Natural killer cell (primary cell): ENCODE measurements at regions not wholly inside any gene's neighbourhood (a gene's known extent, or its start where the extent isn't known, plus 50 kb on each side); places are given as distances from the start of the nearest gene placed in this dataset.
A peak's percentile ranks its signal among the peaks of the same experiment; 100 is the strongest.

Experiments
- ATAC-seq, 3 donors: fragments of 150-1000 bp in 2 of 3; fragments of 200-7000 bp in 1 of 3; cut with Tn5 transposase; 1 replicate in 1 of 3; 2 replicates in 2 of 3; pipeline ENCODE4 v1.10.0; 2021; ENCODE audit warnings: mild to moderate bottlenecking in 2 of 3, moderate library complexity in 2 of 3
- DNase-seq, 2 donors: peaks; one replicate each; pipeline versions ENCODE4 v3.0.0 to v3.0.0-alpha.2; 2013 to 2021; ENCODE audit warnings: mixed read lengths in 1 of 2
- H3K27ac ChIP-seq: one replicate; pipeline ENCODE4 v1.5.1; 2013; ENCODE audit warnings: mild to moderate bottlenecking, low read length
- H3K27me3 ChIP-seq: one replicate; pipeline ENCODE4 v1.6.1; 2013; ENCODE audit warnings: low read length; ENCODE audit not compliant: control insufficient read depth, insufficient read depth
- H3K36me3 ChIP-seq: one replicate; pipeline ENCODE4 v1.6.1; 2013; ENCODE audit warnings: low read length; ENCODE audit not compliant: control insufficient read depth, insufficient read depth
- H3K4me1 ChIP-seq: one replicate; pipeline ENCODE4 v1.6.1; 2013; ENCODE audit warnings: low read length; ENCODE audit not compliant: control insufficient read depth, insufficient read depth
- H3K4me3 ChIP-seq: one replicate; pipeline ENCODE4 v1.5.1; 2013; ENCODE audit warnings: low read length
- H3K9me3 ChIP-seq: one replicate; pipeline ENCODE4 v1.6.1; 2013; ENCODE audit warnings: low read length; ENCODE audit not compliant: control insufficient read depth, insufficient read depth
- H3K27ac Mint-ChIP-seq, 2 donors: one replicate each; pipeline ENCODE4 v1.8.0; 2022; ENCODE audit warnings: mild to moderate bottlenecking in 2 of 2, mixed read lengths in 2 of 2, moderate library complexity in 1 of 2
- H3K27me3 Mint-ChIP-seq, 2 donors: one replicate each; pipeline ENCODE4 v1.8.0; 2022; ENCODE audit warnings: low read depth in 2 of 2, mixed read lengths in 2 of 2
- H3K36me3 Mint-ChIP-seq: one replicate; pipeline ENCODE4 v1.8.0; 2022; ENCODE audit warnings: mixed read lengths
- H3K4me1 Mint-ChIP-seq, 2 donors: one replicate each; pipeline ENCODE4 v1.8.0; 2022; ENCODE audit warnings: mixed read lengths in 2 of 2
- H3K4me3 Mint-ChIP-seq: one replicate; pipeline ENCODE4 v1.8.0; 2022; ENCODE audit warnings: mild to moderate bottlenecking, moderate library complexity, mixed read lengths
- H3K9me3 Mint-ChIP-seq, 2 donors: one replicate each; pipeline ENCODE4 v1.8.0; 2022; ENCODE audit warnings: mixed read lengths in 2 of 2
- WGBS: methylation state at CpG from one replicate; pipeline ENCODE4 v1.1.7; 2013; ENCODE audit warnings: missing lambda C conversion rate; ENCODE audit not compliant: insufficient coverage; 5-methylcytosine and 5-hydroxymethylcytosine counted together
- intact Hi-C: fragments of 100-400 bp; cut with micrococcal nuclease; formaldehyde crosslinking; loops from one replicate; pipeline ENCODE4 v1.14.2; 2022
- TF ChIP-seq, protein P1 (sequence below): fragments of 200-600 bp; IDR thresholded peaks from one replicate; pipeline ENCODE4 v1.8.0; 2022; ENCODE audit warnings: antibody characterized with exemption

DNA sequence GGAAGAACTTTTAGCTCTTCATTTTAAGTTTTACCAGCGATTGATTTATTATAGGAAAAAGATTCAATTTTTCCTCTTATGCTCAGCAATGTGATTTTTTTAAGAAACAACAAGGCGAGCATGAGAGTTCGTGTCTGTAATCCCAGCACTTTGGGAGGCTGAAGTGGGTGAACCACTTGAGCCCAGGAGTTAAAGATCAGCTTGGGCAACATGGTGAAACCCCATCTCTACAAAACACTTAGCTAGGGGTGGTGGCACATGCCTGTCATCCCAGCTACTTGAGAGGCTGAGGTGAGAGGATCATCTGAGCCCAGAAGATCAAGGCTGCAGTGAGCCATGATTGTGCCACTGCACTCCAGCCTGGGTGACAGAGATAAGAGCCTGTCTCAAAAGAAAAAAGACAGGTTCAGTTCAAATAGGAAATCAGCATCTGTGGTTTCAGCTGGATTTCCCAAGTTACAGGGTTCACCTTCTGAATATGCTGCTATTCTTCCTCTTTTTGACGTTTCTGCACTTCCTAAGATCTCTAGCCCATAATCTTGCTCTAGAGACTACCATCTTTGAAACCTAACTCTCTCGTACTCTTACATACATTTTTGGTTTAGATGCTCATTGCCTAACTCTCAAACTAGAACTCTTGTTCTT is 274.7 kb downstream of the SEC23A start:
- Mint-ChIP-seq H3K4me3 (no peak overlapping the region), H3K36me3 (no peaks in the 10 kb centered on the region), H3K27me3 (no peaks in the 10 kb centered on the region), H3K4me1 (no peaks in the 10 kb centered on the region), H3K27ac (no peak overlapping the region), H3K9me3 (peaks cover 2 to 5% of the 10 kb centered on the region in 2 donors)
- Histone ChIP-seq H3K36me3 (no peaks in the 10 kb centered on the region), H3K4me3 (no peak overlapping the region), H3K9me3 (no peaks in the 10 kb centered on the region), H3K27ac (no peak overlapping the region), H3K4me1 (no peaks in the 10 kb centered on the region), H3K27me3 (no peaks in the 10 kb centered on the region)
- ATAC-seq (peak in 1 of 3 donors; percentile 50), DNase-seq (no peak)
- TF ChIP-seq, protein P1, sequence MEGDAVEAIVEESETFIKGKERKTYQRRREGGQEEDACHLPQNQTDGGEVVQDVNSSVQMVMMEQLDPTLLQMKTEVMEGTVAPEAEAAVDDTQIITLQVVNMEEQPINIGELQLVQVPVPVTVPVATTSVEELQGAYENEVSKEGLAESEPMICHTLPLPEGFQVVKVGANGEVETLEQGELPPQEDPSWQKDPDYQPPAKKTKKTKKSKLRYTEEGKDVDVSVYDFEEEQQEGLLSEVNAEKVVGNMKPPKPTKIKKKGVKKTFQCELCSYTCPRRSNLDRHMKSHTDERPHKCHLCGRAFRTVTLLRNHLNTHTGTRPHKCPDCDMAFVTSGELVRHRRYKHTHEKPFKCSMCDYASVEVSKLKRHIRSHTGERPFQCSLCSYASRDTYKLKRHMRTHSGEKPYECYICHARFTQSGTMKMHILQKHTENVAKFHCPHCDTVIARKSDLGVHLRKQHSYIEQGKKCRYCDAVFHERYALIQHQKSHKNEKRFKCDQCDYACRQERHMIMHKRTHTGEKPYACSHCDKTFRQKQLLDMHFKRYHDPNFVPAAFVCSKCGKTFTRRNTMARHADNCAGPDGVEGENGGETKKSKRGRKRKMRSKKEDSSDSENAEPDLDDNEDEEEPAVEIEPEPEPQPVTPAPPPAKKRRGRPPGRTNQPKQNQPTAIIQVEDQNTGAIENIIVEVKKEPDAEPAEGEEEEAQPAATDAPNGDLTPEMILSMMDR = no peak
- 53% methylated on average over 5 of the region's 5 CpGs for WGBS
- intact Hi-C loops = no loop called here

DNA sequence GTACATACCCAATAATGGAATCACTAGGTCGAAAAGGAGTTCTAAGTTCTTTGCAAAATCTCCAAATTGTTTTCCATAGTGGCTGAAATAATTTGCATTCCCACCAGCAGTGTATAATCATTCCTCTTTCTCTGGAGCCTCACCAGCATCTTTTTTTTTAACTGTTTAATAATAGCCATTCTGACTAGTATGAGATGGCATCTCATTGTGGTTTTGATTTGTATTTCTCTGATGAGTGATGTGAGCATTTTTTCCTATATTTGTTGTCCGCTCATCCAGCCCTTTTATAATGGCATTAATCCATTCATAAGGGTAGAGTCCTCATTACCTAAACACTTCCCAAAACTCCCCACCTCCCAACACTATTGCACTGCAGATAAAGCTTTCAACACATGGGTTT is 278.3 kb downstream of the SEC23A start:
- DNase-seq (no peak), ATAC-seq (no peak)
- Mint-ChIP-seq H3K4me1 (no peaks in the 10 kb centered on the region), H3K27ac (no peak overlapping the region), H3K27me3 (no peaks in the 10 kb centered on the region), H3K4me3 (no peak overlapping the region), H3K9me3 (peaks cover 2 to 9% of the 10 kb centered on the region in 2 donors), H3K36me3 (no peaks in the 10 kb centered on the region)
- H3K27ac ChIP-seq = no peak overlapping the region
- no peaks in the 10 kb centered on the region for H3K36me3 ChIP-seq
- H3K4me1 ChIP-seq = no peaks in the 10 kb centered on the region
- TF ChIP-seq, protein P1 = no peak
- no peaks in the 10 kb centered on the region for H3K9me3 ChIP-seq
- no peaks in the 10 kb centered on the region for H3K27me3 ChIP-seq
- intact Hi-C loops = no loop called here
- H3K4me3 ChIP-seq = no peak overlapping the region
- WGBS = 67% methylated on average over 1 of the region's 2 CpGs

DNA sequence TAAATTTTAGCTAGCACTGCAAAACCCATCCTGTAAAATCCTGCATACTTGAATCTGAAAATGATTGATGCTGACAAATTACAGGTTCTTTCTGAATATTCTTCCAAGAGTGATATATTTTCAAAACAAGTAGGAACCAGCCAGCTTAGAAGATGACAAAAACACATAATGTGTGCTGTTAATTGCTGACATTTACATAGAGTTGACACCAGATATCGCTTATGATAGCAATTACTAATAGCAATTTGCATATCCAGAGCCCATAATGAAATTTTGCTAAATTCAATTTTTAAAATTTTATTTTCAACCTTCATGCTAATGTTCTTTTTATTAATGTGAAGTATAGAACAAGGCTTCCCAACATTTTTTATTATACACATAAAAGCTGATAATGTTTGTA is 284.5 kb downstream of the SEC23A start:
- H3K9me3 ChIP-seq = no peaks in the 10 kb centered on the region
- no peak overlapping the region for H3K4me3 ChIP-seq
- no peak overlapping the region for H3K27ac ChIP-seq
- intact Hi-C loops = no loop called here
- Mint-ChIP-seq H3K9me3 (peaks cover 0 to 8% of the 10 kb centered on the region in 2 donors), H3K27ac (no peak overlapping the region), H3K36me3 (no peaks in the 10 kb centered on the region), H3K4me1 (no peaks in the 10 kb centered on the region), H3K27me3 (no peaks in the 10 kb centered on the region), H3K4me3 (no peak overlapping the region)
- no peak for DNase-seq
- WGBS = no CpG with 5 or more reads among the region's 1 CpG
- no peaks in the 10 kb centered on the region for H3K4me1 ChIP-seq
- H3K36me3 ChIP-seq = no peaks in the 10 kb centered on the region
- no peaks in the 10 kb centered on the region for H3K27me3 ChIP-seq
- TF ChIP-seq, protein P1 = no peak
- no peak for ATAC-seq
